Ishikawa (cell line): ENCODE measurements at regions not wholly inside any gene's neighbourhood (a gene's known extent, or its start where the extent isn't known, plus 50 kb on each side); places are given as distances from the start of the nearest gene placed in this dataset.

Source experiments
- CEBPB ChIP-seq: IDR thresholded peaks from 2 replicates; pipeline ENCODE4 v1.6.1; 2012
- CREB1 ChIP-seq: IDR thresholded peaks from 2 replicates; pipeline ENCODE4 v1.6.1; 2012; ENCODE audit warnings: low read depth
- EGR1 ChIP-seq: IDR thresholded peaks from 2 replicates; pipeline ENCODE4 v1.6.1; 2012
- EP300 ChIP-seq: IDR thresholded peaks from 2 replicates; pipeline ENCODE4 v1.6.1; 2012; ENCODE audit warnings: borderline replicate concordance
- FOXM1 ChIP-seq: IDR thresholded peaks from 2 replicates; pipeline ENCODE4 v1.6.1; 2012; ENCODE audit warnings: low read depth, borderline replicate concordance
- NFIC ChIP-seq: IDR thresholded peaks from 2 replicates; pipeline ENCODE4 v1.6.1; 2012
- RAD21 ChIP-seq: IDR thresholded peaks from 2 replicates; pipeline ENCODE4 v1.6.1; 2012; ENCODE audit warnings: low read depth
- REST ChIP-seq: IDR thresholded peaks from 2 replicates; pipeline ENCODE4 v1.6.1; 2012; ENCODE audit warnings: low read depth, mild to moderate bottlenecking
- TAF1 ChIP-seq: IDR thresholded peaks from 2 replicates; pipeline ENCODE4 v1.6.1; 2012; ENCODE audit warnings: low read depth, mild to moderate bottlenecking
- TCF12 ChIP-seq: IDR thresholded peaks from 2 replicates; pipeline ENCODE4 v1.6.1; 2012; ENCODE audit warnings: low read depth
- TEAD4 ChIP-seq: IDR thresholded peaks from 2 replicates; pipeline ENCODE4 v1.6.1; 2012
- YY1 ChIP-seq: IDR thresholded peaks from 2 replicates; pipeline ENCODE4 v1.6.1; 2012; ENCODE audit warnings: low read depth
- ZBTB7A ChIP-seq: IDR thresholded peaks from 2 replicates; pipeline ENCODE4 v1.6.1; 2012; ENCODE audit warnings: low read depth
- TF ChIP-seq, protein P1 (sequence below): IDR thresholded peaks from 2 replicates; pipeline ENCODE4 v1.6.1; 2012
- TF ChIP-seq, protein P2 (sequence below): IDR thresholded peaks from 2 replicates; pipeline ENCODE4 v1.6.1; 2012

GRCh38 chr1:60918867-60919266, 163.5 kb upstream of the NFIA start:
- TF ChIP-seq NFIC, result no peak
- TF ChIP-seq TAF1, result no peak
- no peak for TF ChIP-seq EGR1
- no peak for TF ChIP-seq CEBPB
- TF ChIP-seq FOXM1, result no peak
- TF ChIP-seq, protein P1, sequence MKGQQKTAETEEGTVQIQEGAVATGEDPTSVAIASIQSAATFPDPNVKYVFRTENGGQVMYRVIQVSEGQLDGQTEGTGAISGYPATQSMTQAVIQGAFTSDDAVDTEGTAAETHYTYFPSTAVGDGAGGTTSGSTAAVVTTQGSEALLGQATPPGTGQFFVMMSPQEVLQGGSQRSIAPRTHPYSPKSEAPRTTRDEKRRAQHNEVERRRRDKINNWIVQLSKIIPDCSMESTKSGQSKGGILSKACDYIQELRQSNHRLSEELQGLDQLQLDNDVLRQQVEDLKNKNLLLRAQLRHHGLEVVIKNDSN, result no peak
- TF ChIP-seq CREB1, result no peak
- TF ChIP-seq ZBTB7A, result no peak
- TF ChIP-seq REST, result no peak
- no peak for TF ChIP-seq EP300
- TF ChIP-seq RAD21, result no peak
- TF ChIP-seq, protein P2, sequence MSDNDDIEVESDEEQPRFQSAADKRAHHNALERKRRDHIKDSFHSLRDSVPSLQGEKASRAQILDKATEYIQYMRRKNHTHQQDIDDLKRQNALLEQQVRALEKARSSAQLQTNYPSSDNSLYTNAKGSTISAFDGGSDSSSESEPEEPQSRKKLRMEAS, result no peak

- TF ChIP-seq TCF12, result no peak
- TF ChIP-seq, protein P2, result no peak
- no peak for TF ChIP-seq EGR1
- no peak for TF ChIP-seq CEBPB
- no peak for TF ChIP-seq FOXM1
- TF ChIP-seq CREB1, result no peak
- no peak for TF ChIP-seq RAD21
- no peak for TF ChIP-seq REST
- no peak for TF ChIP-seq EP300
- TF ChIP-seq YY1, result no peak
These were observed 165.5 kb upstream of the NFIA start for GRCh38 chr1:60916906-60917305.

- TF ChIP-seq, protein P1, result no peak
- TF ChIP-seq FOXM1 (no peak), TAF1 (no peak), EGR1 (no peak), TCF12 (no peak), YY1 (no peak), EP300 (no peak), ZBTB7A (no peak), RAD21 (no peak), NFIC (no peak), CEBPB (no peak), REST (no peak), TEAD4 (no peak), CREB1 (no peak)
- TF ChIP-seq, protein P2, result no peak
These were observed 166.2 kb upstream of the NFIA start for GRCh38 chr1:60916199-60916598.

GRCh38 chr1:60915441-60915840, 166.9 kb upstream of the NFIA start:
- TF ChIP-seq TEAD4 (no peak), TCF12 (no peak), EP300 (no peak), CEBPB (no peak), EGR1 (no peak), YY1 (no peak), CREB1 (no peak), RAD21 (no peak), ZBTB7A (no peak), NFIC (no peak), REST (no peak), FOXM1 (no peak)
- TF ChIP-seq, protein P2, result no peak
